ENCODE measurements at regions not wholly inside any gene's neighbourhood (a gene's known extent, or its start where the extent isn't known, plus 50 kb on each side); places are given as distances from the start of the nearest gene placed in this dataset.
"Not testable (repeated sequence)": the region's sequence is repeated elsewhere in the genome, so short reads cannot be mapped to it uniquely, and the experiment has no call there.

GRCh38 chr16:10262377-10263132 is 80.3 kb upstream of the GRIN2A start:
- Histone ChIP-seq H3K27me3 (peaks cover 0 to 3% (median 0%) of the 10 kb centered on the region in 3 donors), H3K4me3 (no peak overlapping the region), H3K4me1 (no peaks in the 10 kb centered on the region), H3K36me3 (no peaks in the 10 kb centered on the region), H3K9me3 (no peaks in the 10 kb centered on the region), H3K27ac (no peak overlapping the region)
- TF ChIP-seq CTCF (IDR thresholded peaks at IDR 0.05) (no peak), EP300 (IDR thresholded peaks at IDR 0.05) (no peak), POLR2A (IDR thresholded peaks at IDR 0.05) (no peak), POLR2AphosphoS5 (IDR thresholded peaks at IDR 0.05) (no peak)
- intact Hi-C loops (cut with DNase I): no loop called here
- no peak for DNase-seq
- WGBS, 2 donors: 85 to 89% methylated on average over 7 of the region's 7 CpGs

- DNase-seq: no peak
Measured at GRCh38 chr16:10265770-10266615, 83.8 kb upstream of the GRIN2A start.

GRCh38 chr16:10266809-10267208 is 84.6 kb upstream of the GRIN2A start:
- no peaks in the 10 kb centered on the region for H3K36me3 ChIP-seq
- no peak for DNase-seq
- WGBS, 2 donors: 76 to 77% methylated on average over 5 of the region's 5 CpGs
- H3K9me3 ChIP-seq: no peaks in the 10 kb centered on the region
- intact Hi-C loops (cut with DNase I): no loop called here
- no peaks in the 10 kb centered on the region for H3K4me1 ChIP-seq
- no peaks in the 10 kb centered on the region for H3K27me3 ChIP-seq
- no peak overlapping the region for H3K27ac ChIP-seq
- TF ChIP-seq POLR2AphosphoS5 (IDR thresholded peaks at IDR 0.05) (no peak), EP300 (IDR thresholded peaks at IDR 0.05) (no peak), POLR2A (IDR thresholded peaks at IDR 0.05) (no peak), CTCF (IDR thresholded peaks at IDR 0.05) (no peak)
- H3K4me3 ChIP-seq: no peak overlapping the region

More at GRCh38 chr16:10265770-10266615, 83.8 kb upstream of the GRIN2A start:
- intact Hi-C loops (cut with DNase I): no loop called here
- Histone ChIP-seq H3K9me3 (no peaks in the 10 kb centered on the region), H3K4me3 (no peak overlapping the region), H3K4me1 (no peaks in the 10 kb centered on the region), H3K27me3 (no peaks in the 10 kb centered on the region), H3K27ac (no peak overlapping the region), H3K36me3 (no peaks in the 10 kb centered on the region)
- TF ChIP-seq EP300 (IDR thresholded peaks at IDR 0.05): no peak
- TF ChIP-seq POLR2A (IDR thresholded peaks at IDR 0.05): no peak
- no peak for TF ChIP-seq CTCF (IDR thresholded peaks at IDR 0.05)
- TF ChIP-seq POLR2AphosphoS5 (IDR thresholded peaks at IDR 0.05): no peak
- WGBS, 2 donors: 72 to 76% methylated on average over 11 of the region's 11 CpGs

- no peaks in the 10 kb centered on the region for H3K4me1 ChIP-seq
- no peak overlapping the region for H3K27ac ChIP-seq
- H3K4me3 ChIP-seq: no peak overlapping the region
- TF ChIP-seq EP300 (IDR thresholded peaks at IDR 0.05) (no peak), POLR2AphosphoS5 (IDR thresholded peaks at IDR 0.05) (no peak), CTCF (IDR thresholded peaks at IDR 0.05) (no peak), POLR2A (IDR thresholded peaks at IDR 0.05) (no peak)
- no peaks in the 10 kb centered on the region for H3K27me3 ChIP-seq
- H3K9me3 ChIP-seq: no peaks in the 10 kb centered on the region
- H3K36me3 ChIP-seq: no peaks in the 10 kb centered on the region
- WGBS, 2 donors: 59 to 86% methylated on average over 1 of the region's 1 CpG
- no peak for DNase-seq
- intact Hi-C loops (cut with DNase I): no loop called here
Measured at GRCh38 chr16:10269632-10270031, 87.4 kb upstream of the GRIN2A start.

- WGBS, 2 donors: 90 to 92% methylated on average over 6 of the region's 6 CpGs
- H3K36me3 ChIP-seq, DNase-seq: not testable (repeated sequence)
Measured at GRCh38 chr16:10272250-10272854, 90.1 kb upstream of the GRIN2A start.

GRCh38 chr16:10275214-10275996 is 93.2 kb upstream of the GRIN2A start:
- H3K4me1 ChIP-seq; DNase-seq; H3K4me3 ChIP-seq; intact Hi-C loops (cut with DNase I); H3K27me3 ChIP-seq; H3K27ac ChIP-seq; H3K36me3 ChIP-seq; H3K9me3 ChIP-seq: not testable (repeated sequence)
- WGBS, 2 donors: 81 to 89% methylated on average over 13 of the region's 13 CpGs

More at GRCh38 chr16:10272250-10272854, 90.1 kb upstream of the GRIN2A start:
- intact Hi-C loops (cut with DNase I); H3K4me1 ChIP-seq; H3K27ac ChIP-seq; H3K9me3 ChIP-seq; H3K4me3 ChIP-seq; H3K27me3 ChIP-seq: not testable (repeated sequence)
